SU-DHL-6 (cell line): ENCODE measurements at regions not wholly inside any gene's neighbourhood (a gene's known extent, or its start where the extent isn't known, plus 50 kb on each side); places are given as distances from the start of the nearest gene placed in this dataset.

Source experiments
- H2AFZ ChIP-seq: fragments of 200-600 bp; sonication (generic); 2 replicates; pipeline ENCODE4 v1.6.1; 2014; ENCODE audit warnings: low read depth, mild to moderate bottlenecking, moderate library complexity, mixed read lengths, antibody characterized with exemption, low read length; ENCODE audit not compliant: severe bottlenecking
- H3F3A ChIP-seq: fragments of 200-600 bp; shearing (Covaris generic); 2 replicates; pipeline ENCODE4 v1.6.0; 2016; ENCODE audit warnings: antibody characterized with exemption, mild to moderate bottlenecking; ENCODE audit not compliant: insufficient read depth
- H3K27ac ChIP-seq: fragments of 200-600 bp; sonication (generic); 2 replicates; pipeline ENCODE4 v1.5.1; 2016; ENCODE audit warnings: low read depth, mild to moderate bottlenecking, low read length, moderate library complexity, mixed read lengths
- H3K27me3 ChIP-seq: fragments of 200-600 bp; sonication (generic), shearing (Covaris generic); 2 replicates; pipeline ENCODE4 v1.6.0; 2014; ENCODE audit warnings: mild to moderate bottlenecking, low read length
- H3K36me3 ChIP-seq: fragments of 200-600 bp; sonication (generic); 2 replicates; pipeline ENCODE4 v1.6.1; 2014; ENCODE audit warnings: mild to moderate bottlenecking, low read length, mixed read lengths
- H3K4me2 ChIP-seq: fragments of 300-600, 200-600 bp; shearing (Covaris generic), sonication (generic); 2 replicates; pipeline ENCODE4 v1.6.0; 2014; ENCODE audit warnings: low read length, low read depth, mild to moderate bottlenecking; ENCODE audit not compliant: poor library complexity, severe bottlenecking
- H3K4me3 ChIP-seq: fragments of 200-600 bp; sonication (generic); 2 replicates; pipeline ENCODE4 v1.5.1; 2014; ENCODE audit warnings: antibody characterized with exemption, low read length, mild to moderate bottlenecking, mixed read lengths; ENCODE audit not compliant: insufficient read depth, poor library complexity, severe bottlenecking
- H3K79me2 ChIP-seq: fragments of 200-600 bp; sonication (generic); 2 replicates; pipeline ENCODE4 v1.6.1; 2014; ENCODE audit warnings: mild to moderate bottlenecking, low read length, moderate library complexity; ENCODE audit not compliant: insufficient read depth
- H3K9ac ChIP-seq: fragments of 200-600 bp; sonication (generic); 2 replicates; pipeline ENCODE4 v1.7.0; 2014; ENCODE audit warnings: mild to moderate bottlenecking, low read length
- H3K9me2 ChIP-seq: fragments of 200-600 bp; sonication (generic); replicated peaks from 2 replicates; pipeline ENCODE4 v1.6.1; 2014; ENCODE audit warnings: low read length; ENCODE audit not compliant: insufficient read depth
- H3K9me3 ChIP-seq: fragments of 200-600 bp; sonication (generic); 2 replicates; pipeline ENCODE4 v1.6.1; 2014; ENCODE audit warnings: low read length, mixed read lengths; ENCODE audit not compliant: insufficient read depth
- H4K20me1 ChIP-seq: fragments of 200-600 bp; sonication (generic); 2 replicates; pipeline ENCODE4 v1.6.1; 2014; ENCODE audit warnings: low read depth, mild to moderate bottlenecking, antibody characterized with exemption, low read length, moderate library complexity, mixed read lengths
- CTCF ChIP-seq: fragments of 200-600 bp; sonication (generic); IDR thresholded peaks from one replicate; pipeline ENCODE4 v1.5.1; 2017; ENCODE audit warnings: antibody characterized with exemption, mild to moderate bottlenecking, low read length, moderate library complexity; ENCODE audit not compliant: insufficient read depth, poor library complexity, severe bottlenecking
- EZH2phosphoT487 ChIP-seq: fragments of 200-600 bp; sonication (generic), shearing (Covaris generic); conservative IDR thresholded peaks from 2 replicates; pipeline ENCODE4 v1.6.1; 2018; ENCODE audit warnings: mild to moderate bottlenecking, antibody characterized with exemption, low read length, moderate library complexity, mixed read lengths

- H3K4me2 ChIP-seq, result no peak overlapping the region
- H3K27me3 ChIP-seq, result no peaks in the 10 kb centered on the region
- H3K79me2 ChIP-seq, result no peaks in the 10 kb centered on the region
- no peak overlapping the region for H3K4me3 ChIP-seq
- H3K36me3 ChIP-seq, result no peaks in the 10 kb centered on the region
- peaks cover 13% of the 10 kb centered on the region; the same call in 1 of the 2 replicates for H3K9me3 ChIP-seq
- no peak for TF ChIP-seq CTCF
- no peak for TF ChIP-seq EZH2phosphoT487
- no peaks in the 10 kb centered on the region for H3K9me2 ChIP-seq
- H3F3A ChIP-seq, result no peaks in the 10 kb centered on the region
- H2AFZ ChIP-seq, result no peak overlapping the region
- H3K9ac ChIP-seq, result no peak overlapping the region
- no peak overlapping the region for H3K27ac ChIP-seq
- H4K20me1 ChIP-seq, result no peaks in the 10 kb centered on the region
Observed at GRCh38 chr17:15134363-15134762, 130.8 kb downstream of the PMP22 start.

- no peak overlapping the region for H3K9ac ChIP-seq
- no peaks in the 10 kb centered on the region for H4K20me1 ChIP-seq
- H3K27ac ChIP-seq, result no peak overlapping the region
- H3K4me2 ChIP-seq, result no peak overlapping the region
- H3K4me3 ChIP-seq, result no peak overlapping the region
- H3F3A ChIP-seq, result no peaks in the 10 kb centered on the region
- H3K79me2 ChIP-seq, result no peaks in the 10 kb centered on the region
- H3K27me3 ChIP-seq, result no peaks in the 10 kb centered on the region
- no peak overlapping the region for H2AFZ ChIP-seq
- no peaks in the 10 kb centered on the region for H3K36me3 ChIP-seq
- TF ChIP-seq EZH2phosphoT487 (no peak), CTCF (no peak)
- no peaks in the 10 kb centered on the region for H3K9me2 ChIP-seq
- H3K9me3 ChIP-seq, result peaks cover 9% of the 10 kb centered on the region; the same call in 1 of the 2 replicates
Observed at GRCh38 chr17:15133826-15134225, 131.3 kb downstream of the PMP22 start.

GRCh38 chr17:15133143-15133542 lies 132.0 kb downstream of the PMP22 start:
- Histone ChIP-seq H3K4me2 (no peak overlapping the region), H3K9ac (no peak overlapping the region), H3K4me3 (no peak overlapping the region), H3K27ac (no peak overlapping the region), H4K20me1 (no peaks in the 10 kb centered on the region), H3F3A (no peaks in the 10 kb centered on the region), H3K9me2 (no peaks in the 10 kb centered on the region), H3K79me2 (no peaks in the 10 kb centered on the region), H3K27me3 (no peaks in the 10 kb centered on the region), H3K36me3 (no peaks in the 10 kb centered on the region), H2AFZ (no peak overlapping the region), H3K9me3 (peaks cover 9% of the 10 kb centered on the region; the same call in 1 of the 2 replicates)
- no peak for TF ChIP-seq CTCF
- no peak for TF ChIP-seq EZH2phosphoT487
